AG09309 (cell line): ENCODE measurements at regions not wholly inside any gene's neighbourhood (a gene's known extent, or its start where the extent isn't known, plus 50 kb on each side); places are given as distances from the start of the nearest gene placed in this dataset.

Experiments used
- DNase-seq: peaks from one replicate; pipeline ENCODE4 v3.0.0-alpha.2; 2010; ENCODE audit warnings: low read depth
- H3K4me3 ChIP-seq: 2 replicates; pipeline ENCODE4 v1.5.1; 2011; ENCODE audit warnings: mild to moderate bottlenecking, low read depth, low read length, moderate library complexity; ENCODE audit not compliant: control insufficient read depth
- CTCF ChIP-seq: IDR thresholded peaks from 2 replicates; pipeline ENCODE4 v1.5.1; 2011; ENCODE audit warnings: mild to moderate bottlenecking, low read depth, low read length, inconsistent platforms; ENCODE audit not compliant: insufficient read depth, control insufficient read depth; ENCODE audit errors: missing control alignments

GRCh38 chr16:72474501-72475123 lies 302.7 kb upstream of the PMFBP1 start:
- no peak for TF ChIP-seq CTCF
- H3K4me3 ChIP-seq: no peak overlapping the region
- peak; percentile 79 for DNase-seq

- no peak for DNase-seq
- no peak for TF ChIP-seq CTCF
- no peak overlapping the region for H3K4me3 ChIP-seq
Measured at GRCh38 chr16:72473631-72474030, 301.7 kb upstream of the PMFBP1 start.

- DNase-seq: no peak
- TF ChIP-seq CTCF: no peak
- H3K4me3 ChIP-seq: no peak overlapping the region
Measured at GRCh38 chr16:72471317-72471924, 299.5 kb upstream of the PMFBP1 start.

- H3K4me3 ChIP-seq: no peak overlapping the region
- DNase-seq: no peak
- no peak for TF ChIP-seq CTCF
Measured at GRCh38 chr16:72470541-72470940, 298.6 kb upstream of the PMFBP1 start.

GRCh38 chr16:72469932-72470331 lies 298.0 kb upstream of the PMFBP1 start:
- no peak for DNase-seq
- H3K4me3 ChIP-seq: no peak overlapping the region
- TF ChIP-seq CTCF: no peak

GRCh38 chr16:72468582-72468981 lies 296.6 kb upstream of the PMFBP1 start:
- DNase-seq: no peak
- no peak overlapping the region for H3K4me3 ChIP-seq
- no peak for TF ChIP-seq CTCF
